ENCODE measurements at regions not wholly inside any gene's neighbourhood (a gene's known extent, or its start where the extent isn't known, plus 50 kb on each side); places are given as distances from the start of the nearest gene placed in this dataset.

DNA sequence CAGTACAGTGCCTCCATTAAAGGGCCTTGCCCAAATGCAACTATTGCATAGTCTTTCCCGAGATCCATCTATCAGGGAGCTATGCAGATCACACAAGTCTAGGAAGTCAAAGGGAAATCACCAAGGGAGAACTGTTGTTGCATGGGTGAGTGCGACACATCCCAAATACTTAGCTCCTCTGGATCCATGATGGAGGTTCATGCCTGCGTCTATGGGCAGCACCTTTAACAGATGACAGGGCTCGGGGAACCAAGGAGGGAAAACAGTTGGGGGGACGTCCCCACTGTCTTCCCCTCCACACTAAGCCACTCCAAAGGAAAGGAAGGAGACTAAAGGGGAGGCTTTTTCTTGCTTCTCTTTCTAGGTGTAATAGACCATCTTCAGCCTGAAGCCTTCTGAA, 552.8 kb upstream of the PKDCC start:
- TF ChIP-seq, protein P1, sequence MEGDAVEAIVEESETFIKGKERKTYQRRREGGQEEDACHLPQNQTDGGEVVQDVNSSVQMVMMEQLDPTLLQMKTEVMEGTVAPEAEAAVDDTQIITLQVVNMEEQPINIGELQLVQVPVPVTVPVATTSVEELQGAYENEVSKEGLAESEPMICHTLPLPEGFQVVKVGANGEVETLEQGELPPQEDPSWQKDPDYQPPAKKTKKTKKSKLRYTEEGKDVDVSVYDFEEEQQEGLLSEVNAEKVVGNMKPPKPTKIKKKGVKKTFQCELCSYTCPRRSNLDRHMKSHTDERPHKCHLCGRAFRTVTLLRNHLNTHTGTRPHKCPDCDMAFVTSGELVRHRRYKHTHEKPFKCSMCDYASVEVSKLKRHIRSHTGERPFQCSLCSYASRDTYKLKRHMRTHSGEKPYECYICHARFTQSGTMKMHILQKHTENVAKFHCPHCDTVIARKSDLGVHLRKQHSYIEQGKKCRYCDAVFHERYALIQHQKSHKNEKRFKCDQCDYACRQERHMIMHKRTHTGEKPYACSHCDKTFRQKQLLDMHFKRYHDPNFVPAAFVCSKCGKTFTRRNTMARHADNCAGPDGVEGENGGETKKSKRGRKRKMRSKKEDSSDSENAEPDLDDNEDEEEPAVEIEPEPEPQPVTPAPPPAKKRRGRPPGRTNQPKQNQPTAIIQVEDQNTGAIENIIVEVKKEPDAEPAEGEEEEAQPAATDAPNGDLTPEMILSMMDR (conservative IDR thresholded peaks at IDR 0.05; ENCODE audit: low read length): no peak
- TF ChIP-seq EZH2phosphoT487 (IDR thresholded peaks at IDR 0.05; ENCODE audit: borderline replicate concordance, low read depth, low read length): no peak
